DOHH2 (cell line): ENCODE measurements at regions not wholly inside any gene's neighbourhood (a gene's known extent, or its start where the extent isn't known, plus 50 kb on each side); places are given as distances from the start of the nearest gene placed in this dataset.

ENCODE experiments used
- H3F3A ChIP-seq: fragments of 200-600 bp; sonication (generic), shearing (Covaris generic); 2 replicates; pipeline ENCODE4 v1.6.0; 2016; ENCODE audit warnings: antibody characterized with exemption, mild to moderate bottlenecking; ENCODE audit not compliant: control insufficient read depth, insufficient read depth
- H3K27ac ChIP-seq: fragments of 200-600 bp; sonication (generic); 2 replicates; pipeline ENCODE4 v1.5.1; 2014; ENCODE audit warnings: low read depth, mild to moderate bottlenecking, low read length, moderate library complexity
- H3K27me3 ChIP-seq: fragments of 200-600 bp; sonication (generic); 2 replicates; pipeline ENCODE4 v1.6.1; 2014; ENCODE audit warnings: mild to moderate bottlenecking, low read length, mixed read lengths; ENCODE audit not compliant: control insufficient read depth
- H3K36me3 ChIP-seq: fragments of 200-600 bp; sonication (generic); 2 replicates; pipeline ENCODE4 v1.6.1; 2014; ENCODE audit warnings: mild to moderate bottlenecking, low read length, moderate library complexity, mixed read lengths; ENCODE audit not compliant: control insufficient read depth
- H3K4me1 ChIP-seq: fragments of 200-600 bp; sonication (generic); 2 replicates; pipeline ENCODE4 v1.6.1; 2014; ENCODE audit warnings: mild to moderate bottlenecking, low read length, mixed read lengths; ENCODE audit not compliant: control insufficient read depth
- H3K4me2 ChIP-seq: fragments of 200-600 bp; sonication (generic); 2 replicates; pipeline ENCODE4 v1.6.0; 2014; ENCODE audit warnings: mild to moderate bottlenecking, low read length, moderate library complexity
- H3K4me3 ChIP-seq: fragments of 200-600 bp; sonication (generic); 2 replicates; pipeline ENCODE4 v1.5.1; 2014; ENCODE audit warnings: mild to moderate bottlenecking, low read length, mixed read lengths
- H3K79me2 ChIP-seq: fragments of 200-600 bp; sonication (generic); 2 replicates; pipeline ENCODE4 v1.6.1; 2014; ENCODE audit warnings: mild to moderate bottlenecking, low read length, mixed read lengths; ENCODE audit not compliant: control insufficient read depth
- H3K9me2 ChIP-seq: fragments of 200-600 bp; sonication (generic); replicated peaks from 2 replicates; pipeline ENCODE4 v1.6.1; 2014; ENCODE audit warnings: mild to moderate bottlenecking, low read length, mixed read lengths; ENCODE audit not compliant: control insufficient read depth
- H3K9me3 ChIP-seq: fragments of 200-600 bp; sonication (generic); 2 replicates; pipeline ENCODE4 v1.6.1; 2014; ENCODE audit warnings: antibody characterized with exemption, low read length, mixed read lengths; ENCODE audit not compliant: control insufficient read depth, insufficient read depth
- H4K20me1 ChIP-seq: fragments of 200-600 bp; sonication (generic); 2 replicates; pipeline ENCODE4 v1.6.0; 2014; ENCODE audit warnings: low read depth, mild to moderate bottlenecking, antibody characterized with exemption, low read length, moderate library complexity; ENCODE audit not compliant: control insufficient read depth, insufficient read depth
- EZH2phosphoT487 ChIP-seq: fragments of 200-600 bp; sonication (generic); IDR thresholded peaks from 2 replicates; pipeline ENCODE4 v1.6.1; 2017; ENCODE audit warnings: borderline replicate concordance, mild to moderate bottlenecking, antibody characterized with exemption, low read length, moderate library complexity, mixed read lengths
- TF ChIP-seq, protein P1 (sequence below): fragments of 200-600 bp; sonication (generic); IDR thresholded peaks from one replicate; pipeline ENCODE4 v1.5.1; 2014; ENCODE audit warnings: antibody characterized with exemption, mild to moderate bottlenecking, low read depth, low read length; ENCODE audit not compliant: poor library complexity, severe bottlenecking

GRCh38 chr6:119499797-119500196 is 150.2 kb upstream of the MAN1A1 start:
- H3K27me3 ChIP-seq = no peaks in the 10 kb centered on the region
- TF ChIP-seq, protein P1, sequence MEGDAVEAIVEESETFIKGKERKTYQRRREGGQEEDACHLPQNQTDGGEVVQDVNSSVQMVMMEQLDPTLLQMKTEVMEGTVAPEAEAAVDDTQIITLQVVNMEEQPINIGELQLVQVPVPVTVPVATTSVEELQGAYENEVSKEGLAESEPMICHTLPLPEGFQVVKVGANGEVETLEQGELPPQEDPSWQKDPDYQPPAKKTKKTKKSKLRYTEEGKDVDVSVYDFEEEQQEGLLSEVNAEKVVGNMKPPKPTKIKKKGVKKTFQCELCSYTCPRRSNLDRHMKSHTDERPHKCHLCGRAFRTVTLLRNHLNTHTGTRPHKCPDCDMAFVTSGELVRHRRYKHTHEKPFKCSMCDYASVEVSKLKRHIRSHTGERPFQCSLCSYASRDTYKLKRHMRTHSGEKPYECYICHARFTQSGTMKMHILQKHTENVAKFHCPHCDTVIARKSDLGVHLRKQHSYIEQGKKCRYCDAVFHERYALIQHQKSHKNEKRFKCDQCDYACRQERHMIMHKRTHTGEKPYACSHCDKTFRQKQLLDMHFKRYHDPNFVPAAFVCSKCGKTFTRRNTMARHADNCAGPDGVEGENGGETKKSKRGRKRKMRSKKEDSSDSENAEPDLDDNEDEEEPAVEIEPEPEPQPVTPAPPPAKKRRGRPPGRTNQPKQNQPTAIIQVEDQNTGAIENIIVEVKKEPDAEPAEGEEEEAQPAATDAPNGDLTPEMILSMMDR = no peak
- no peak for TF ChIP-seq EZH2phosphoT487

GRCh38 chr6:119497988-119498727 is 148.6 kb upstream of the MAN1A1 start:
- Histone ChIP-seq H3K27ac (no peak overlapping the region), H3K4me3 (no peak overlapping the region), H3F3A (no peaks in the 10 kb centered on the region), H3K27me3 (no peaks in the 10 kb centered on the region), H3K9me3 (no peaks in the 10 kb centered on the region), H3K36me3 (no peaks in the 10 kb centered on the region), H3K4me2 (no peak overlapping the region), H3K9me2 (no peaks in the 10 kb centered on the region), H4K20me1 (no peaks in the 10 kb centered on the region), H3K4me1 (no peaks in the 10 kb centered on the region), H3K79me2 (no peaks in the 10 kb centered on the region)
- TF ChIP-seq, protein P1 = no peak
- no peak for TF ChIP-seq EZH2phosphoT487

More at GRCh38 chr6:119499797-119500196, 150.2 kb upstream of the MAN1A1 start:
- Histone ChIP-seq H4K20me1 (no peaks in the 10 kb centered on the region), H3K4me1 (no peaks in the 10 kb centered on the region), H3K9me2 (no peaks in the 10 kb centered on the region), H3K4me2 (no peak overlapping the region), H3K79me2 (no peaks in the 10 kb centered on the region), H3F3A (no peaks in the 10 kb centered on the region), H3K9me3 (no peaks in the 10 kb centered on the region), H3K27ac (no peak overlapping the region), H3K36me3 (no peaks in the 10 kb centered on the region), H3K4me3 (no peak overlapping the region)

GRCh38 chr6:119495230-119495683 is 145.7 kb upstream of the MAN1A1 start:
- no peaks in the 10 kb centered on the region for H3K9me3 ChIP-seq
- H3K4me2 ChIP-seq = no peak overlapping the region
- no peak overlapping the region for H3K4me3 ChIP-seq
- no peaks in the 10 kb centered on the region for H3K36me3 ChIP-seq
- no peaks in the 10 kb centered on the region for H4K20me1 ChIP-seq
- no peaks in the 10 kb centered on the region for H3K4me1 ChIP-seq
- H3F3A ChIP-seq = no peaks in the 10 kb centered on the region
- H3K27me3 ChIP-seq = no peaks in the 10 kb centered on the region
- H3K79me2 ChIP-seq = no peaks in the 10 kb centered on the region
- no peak for TF ChIP-seq EZH2phosphoT487
- TF ChIP-seq, protein P1 = no peak
- no peaks in the 10 kb centered on the region for H3K9me2 ChIP-seq
- no peak overlapping the region for H3K27ac ChIP-seq
